HG02840 (cell line): ENCODE measurements at regions not wholly inside any gene's neighbourhood (a gene's known extent, or its start where the extent isn't known, plus 50 kb on each side); places are given as distances from the start of the nearest gene placed in this dataset.

Experiments
- ATAC-seq: cut with Tn5 transposase; IDR thresholded peaks from one replicate; pipeline ENCODE4 v1.9.1; 2021; ENCODE audit warnings: mild to moderate bottlenecking, moderate library complexity, moderate number of reproducible peaks; ENCODE audit not compliant: unreplicated experiment, low FRiP score

DNA sequence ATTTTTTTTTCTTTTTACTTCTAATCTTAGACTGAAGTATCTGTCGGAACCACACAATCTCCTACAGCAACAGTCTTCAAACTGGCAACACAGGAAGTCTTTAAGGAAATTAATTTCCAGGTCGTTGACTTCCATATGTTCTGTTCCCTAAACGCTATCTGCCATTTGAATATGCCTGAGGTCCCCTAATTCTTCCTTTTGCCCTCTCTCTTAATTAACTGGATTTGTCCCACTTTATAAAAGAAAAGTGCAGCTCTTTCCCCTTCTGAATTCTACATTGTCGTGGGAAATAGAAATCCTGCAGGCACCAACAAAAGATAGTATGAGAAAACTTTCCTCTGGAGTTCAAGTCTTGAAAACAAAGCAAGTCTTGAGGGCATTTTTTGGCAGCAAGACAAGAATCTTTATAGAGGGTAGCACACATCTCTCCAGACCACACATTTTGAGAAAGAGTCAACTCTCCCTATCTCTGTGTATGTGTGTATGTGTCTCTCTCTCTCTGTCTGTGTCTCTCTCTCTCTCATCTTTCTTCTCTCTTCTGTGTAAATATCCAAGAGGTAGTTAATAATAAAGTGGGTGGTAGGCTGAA is 879.8 kb downstream of the SOCS6 start:
- ATAC-seq, result no peak

DNA sequence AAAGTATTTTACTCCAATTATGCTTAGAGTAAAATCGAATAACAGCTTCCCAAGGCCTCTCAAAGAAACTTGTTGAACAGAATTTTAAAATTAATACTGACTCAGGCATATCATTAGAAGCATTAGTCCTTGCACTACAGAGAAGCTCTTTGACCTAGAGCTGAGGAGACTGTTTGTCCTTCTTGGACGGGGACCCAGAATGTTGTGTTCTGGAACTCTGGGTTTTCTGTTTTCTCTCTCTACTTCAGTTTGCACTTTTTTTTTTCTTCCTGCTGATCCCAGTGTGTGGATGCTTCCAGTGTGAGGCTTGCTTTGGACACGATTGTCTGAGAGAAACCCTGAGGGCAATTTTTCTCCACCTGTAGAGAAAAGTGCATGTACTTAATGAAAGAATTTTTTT is 847.6 kb downstream of the SOCS6 start:
- ATAC-seq, result no peak

DNA sequence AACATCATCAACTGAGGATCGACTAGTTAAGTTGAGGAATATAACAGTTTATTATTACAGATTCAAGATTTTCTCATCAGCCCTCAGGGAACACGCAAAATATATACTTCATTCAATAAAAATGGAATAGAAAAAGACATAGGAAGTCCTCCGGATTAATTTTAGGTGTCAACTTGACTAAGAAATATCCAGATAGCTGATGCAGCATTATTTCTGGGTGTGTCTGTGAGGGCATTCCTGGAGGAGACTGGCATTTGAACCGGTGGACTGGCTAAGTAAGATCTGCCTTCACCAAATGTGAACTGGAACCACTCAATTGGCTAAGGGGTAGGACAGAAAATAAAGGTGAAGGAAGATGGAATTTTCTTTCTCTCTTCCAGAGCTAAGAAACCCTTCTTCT is 845.3 kb downstream of the SOCS6 start:
- no peak for ATAC-seq

DNA sequence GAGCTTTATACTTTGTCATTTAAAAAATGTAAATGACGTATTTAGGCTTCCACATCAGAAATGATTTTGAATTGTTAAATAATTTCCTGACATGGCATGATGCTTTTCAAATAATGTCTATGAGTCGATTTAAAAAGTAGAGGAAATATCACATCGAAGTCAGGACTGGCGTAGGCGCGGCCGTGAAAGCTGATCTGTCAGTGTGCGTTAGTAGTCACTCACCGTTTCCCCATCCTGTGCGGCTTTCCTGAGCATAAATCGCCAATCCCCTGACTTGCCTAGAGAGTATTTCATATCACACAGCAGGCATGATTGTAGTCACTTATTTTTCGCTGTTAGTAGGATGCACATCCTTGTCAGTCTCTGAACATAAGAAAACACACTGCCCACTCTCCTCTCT is 843.1 kb downstream of the SOCS6 start:
- no peak for ATAC-seq

DNA sequence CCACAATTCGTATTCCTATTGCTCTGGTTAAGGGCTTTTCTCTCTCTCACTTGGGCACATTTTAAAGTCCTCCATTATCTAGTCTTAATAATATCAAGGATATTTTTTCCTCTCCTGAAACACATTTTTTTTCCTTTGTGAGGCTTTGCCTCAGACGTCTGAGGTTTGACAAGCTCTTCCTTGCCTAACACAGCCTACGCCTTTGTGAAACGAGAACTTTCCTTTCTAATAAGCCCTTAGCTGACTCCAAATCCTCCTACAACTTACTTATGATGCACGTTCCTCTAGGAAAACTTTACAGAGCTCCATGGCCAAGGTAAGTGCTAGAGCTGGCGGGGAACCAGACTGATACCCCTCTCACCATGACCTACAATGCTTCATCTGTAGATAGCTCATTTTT is 841.5 kb downstream of the SOCS6 start:
- no peak for ATAC-seq

DNA sequence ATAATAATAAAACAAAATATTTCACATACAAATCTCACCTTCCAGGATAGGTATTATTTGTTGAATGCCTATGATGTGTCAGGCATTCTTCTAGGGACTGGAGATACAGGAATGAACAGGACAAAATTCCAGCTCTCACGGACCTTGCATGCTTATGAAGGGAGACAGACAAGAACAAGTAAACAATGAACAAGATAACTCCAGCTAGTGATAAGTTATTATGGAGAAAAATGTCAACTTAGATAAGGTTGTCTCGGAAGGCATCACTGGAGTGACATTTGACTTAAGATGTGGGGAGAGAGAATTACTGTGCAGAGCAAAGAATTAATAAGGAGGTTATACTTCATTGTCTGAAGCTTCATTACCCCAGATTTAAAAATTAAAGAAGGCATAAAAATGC is 836.7 kb downstream of the SOCS6 start:
- no peak for ATAC-seq

DNA sequence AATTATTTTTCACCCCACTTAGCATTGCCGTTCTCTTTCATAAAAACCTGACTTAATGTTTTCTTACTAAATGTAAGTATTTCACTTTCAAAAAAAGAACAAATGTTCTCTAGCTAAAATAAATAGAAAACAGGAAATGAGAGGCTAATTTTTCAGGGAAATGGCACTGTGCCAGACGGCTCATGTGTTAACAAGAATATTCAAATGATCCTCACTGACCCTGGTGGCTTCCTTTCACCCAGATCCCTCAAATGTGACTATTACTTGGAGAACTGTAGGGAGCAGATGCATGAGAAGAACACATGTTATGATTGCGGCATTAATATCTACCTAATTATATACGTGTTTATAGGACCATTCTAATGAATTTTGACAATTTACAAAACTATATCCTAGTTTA is 827.7 kb downstream of the SOCS6 start:
- ATAC-seq, result no peak

DNA sequence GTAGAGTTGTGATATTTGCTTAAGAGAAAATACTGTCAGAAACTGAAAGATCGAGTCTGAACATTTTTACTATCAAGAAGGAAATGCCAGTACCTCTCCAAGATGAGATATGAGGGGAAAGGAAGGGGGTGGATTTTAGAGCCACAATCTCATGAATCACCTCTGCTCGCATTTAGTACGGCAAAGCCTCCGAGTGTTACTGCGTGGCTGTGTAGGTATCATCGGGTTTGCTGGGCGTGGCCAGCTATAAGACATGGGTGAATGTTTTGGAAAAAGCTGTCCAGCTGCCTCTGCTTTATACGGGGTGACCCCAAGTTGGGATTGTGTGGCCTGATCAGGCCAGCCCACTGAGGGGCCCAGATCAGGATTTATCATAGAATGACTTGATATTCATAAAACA is 826.4 kb downstream of the SOCS6 start:
- ATAC-seq, result no peak

DNA sequence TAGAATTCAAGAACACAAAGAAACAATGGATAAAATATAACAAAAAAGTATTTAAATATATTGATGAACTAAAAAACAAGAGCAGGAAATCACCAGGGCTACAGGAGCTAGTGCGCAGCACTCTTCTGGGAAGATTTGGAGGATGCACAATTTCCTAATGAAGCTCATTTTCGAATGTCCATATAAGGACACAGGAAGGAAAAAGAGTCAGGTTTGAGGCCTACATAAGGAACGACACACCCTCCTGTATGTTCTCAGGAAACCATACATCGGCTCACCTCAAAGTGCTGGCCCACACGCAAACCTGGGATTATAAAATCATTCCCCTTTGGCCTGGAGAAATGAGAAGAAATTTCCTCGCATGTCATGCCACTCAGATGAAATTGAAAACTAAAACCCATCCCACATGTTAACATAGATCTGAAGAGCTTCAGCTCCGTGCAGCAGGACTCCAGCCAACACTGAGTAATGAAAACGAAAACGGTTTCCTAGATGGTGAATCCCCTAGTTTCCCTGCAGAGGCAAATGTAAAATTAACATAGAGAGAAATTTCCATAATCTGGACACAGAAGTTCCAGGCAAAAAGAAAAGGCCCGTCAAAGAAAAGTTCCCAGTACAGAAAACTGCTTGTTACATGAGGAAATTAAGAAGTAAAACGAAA is 825.8 kb downstream of the SOCS6 start:
- no peak for ATAC-seq

DNA sequence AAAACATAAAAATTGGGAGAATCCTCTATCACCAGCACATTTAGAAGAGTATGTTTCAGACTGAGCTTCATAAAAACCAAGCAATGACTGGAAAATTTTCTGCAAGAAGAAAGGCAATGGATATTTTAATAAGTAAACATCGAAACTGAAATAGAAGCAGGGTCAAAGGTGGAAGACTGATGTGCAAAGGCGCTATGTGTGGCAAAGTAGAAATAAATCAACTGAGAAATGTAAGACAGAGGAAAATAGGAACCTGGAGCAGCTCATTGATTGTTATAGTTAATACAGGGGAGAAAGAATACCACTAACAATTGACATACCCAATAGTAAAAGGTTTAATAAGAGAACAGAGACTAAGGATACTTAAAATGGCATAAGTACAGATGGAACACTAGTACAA is 818.4 kb downstream of the SOCS6 start:
- ATAC-seq, result no peak

DNA sequence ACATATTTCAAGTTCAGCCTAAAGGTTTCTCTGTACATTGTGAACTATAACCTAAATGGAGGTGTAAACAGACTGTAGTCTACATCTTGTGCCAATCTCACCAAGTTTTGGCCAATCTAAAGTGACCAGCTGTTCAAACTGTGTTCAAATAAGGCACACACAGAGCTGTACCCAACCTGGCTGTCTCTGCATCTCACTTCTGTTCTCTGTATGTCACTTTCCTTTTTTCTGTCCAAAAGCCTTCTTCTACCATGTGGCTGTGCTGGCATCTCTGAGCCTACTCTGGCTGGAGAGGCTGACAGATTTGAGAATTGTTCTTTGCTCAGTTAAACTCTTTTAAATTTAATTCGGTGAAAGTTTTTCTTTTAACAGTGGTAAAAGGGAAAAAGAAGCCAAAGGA is 817.9 kb downstream of the SOCS6 start:
- ATAC-seq, result no peak

DNA sequence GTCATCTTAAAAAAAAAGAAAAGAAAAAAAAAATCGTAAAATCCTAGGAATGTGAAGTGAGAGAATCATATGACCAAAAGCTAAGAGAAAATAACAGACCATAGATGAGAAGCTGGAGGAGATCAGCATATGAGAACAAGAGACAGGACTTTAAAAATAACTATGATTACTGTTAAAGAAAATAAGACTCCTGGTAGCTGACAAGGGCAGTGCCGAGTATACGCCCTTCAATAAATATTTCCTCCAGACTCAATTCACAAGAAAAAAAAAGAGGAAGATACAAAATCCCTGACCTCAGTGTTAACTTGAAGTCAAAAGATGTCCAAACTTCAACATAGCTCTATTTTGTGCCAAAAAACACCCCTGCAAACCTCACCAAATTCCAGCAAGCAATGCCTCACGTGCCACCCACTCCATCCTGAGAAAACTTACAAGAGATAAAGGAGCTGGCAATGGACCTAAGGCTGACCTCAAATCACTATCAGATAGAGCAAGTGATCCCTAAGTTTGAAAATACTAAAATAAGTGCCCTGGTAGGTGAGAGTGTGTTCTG is 817.2 kb downstream of the SOCS6 start:
- ATAC-seq, result no peak

DNA sequence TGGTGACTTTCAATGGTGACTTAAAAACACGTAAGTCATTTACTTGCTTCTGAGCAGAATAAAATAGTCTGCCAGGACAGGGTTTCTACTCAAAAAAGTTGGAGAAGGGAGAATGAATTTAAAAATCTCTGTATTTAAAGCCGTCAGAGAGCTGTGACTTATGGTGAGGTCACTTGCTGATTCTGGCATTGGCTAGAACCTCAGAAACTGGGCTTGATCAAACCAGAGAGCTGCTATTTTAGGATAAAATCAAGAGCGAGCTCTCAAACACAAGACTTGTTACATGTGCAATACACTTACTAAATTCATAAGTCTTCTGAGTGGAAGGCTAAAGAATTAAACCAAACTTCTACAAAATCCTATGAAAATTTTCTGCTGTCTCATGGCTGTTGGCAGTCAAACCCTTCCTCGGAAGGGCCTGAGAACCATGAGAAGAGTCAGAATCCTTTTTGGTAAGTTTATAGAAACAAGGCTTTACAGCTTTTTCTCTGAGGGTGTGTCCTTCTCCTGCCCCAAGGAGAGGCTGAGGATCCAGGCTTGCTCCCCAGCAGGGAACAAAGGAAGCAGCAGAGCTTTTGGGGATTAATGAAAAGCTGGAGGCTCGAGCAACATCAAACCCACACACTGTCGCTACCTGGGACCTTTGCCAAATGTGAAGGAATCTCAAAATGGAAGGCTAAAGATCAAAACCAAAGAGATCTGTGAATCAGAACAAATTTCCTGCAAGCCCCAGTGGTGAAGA is 816.4 kb downstream of the SOCS6 start:
- no peak for ATAC-seq

DNA sequence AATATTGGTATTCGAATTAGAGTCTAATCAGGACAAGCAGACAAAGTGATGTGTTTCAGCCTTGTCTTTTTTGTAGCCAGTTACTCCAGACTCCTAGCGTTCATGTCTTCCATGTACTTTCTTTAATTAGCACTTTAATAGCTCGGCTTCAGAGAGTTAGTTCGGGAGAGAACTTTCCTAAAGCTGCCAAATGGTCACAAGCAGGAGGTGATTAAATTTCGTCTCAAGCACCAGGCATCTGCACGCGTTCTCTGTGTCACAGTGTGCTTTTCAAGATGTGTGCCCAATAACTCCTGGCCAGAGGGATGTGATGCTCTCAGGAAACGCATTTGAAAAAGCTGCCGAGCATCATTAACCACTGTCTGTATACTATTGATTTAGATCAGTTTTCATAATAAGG is 790.8 kb downstream of the SOCS6 start:
- no peak for ATAC-seq

DNA sequence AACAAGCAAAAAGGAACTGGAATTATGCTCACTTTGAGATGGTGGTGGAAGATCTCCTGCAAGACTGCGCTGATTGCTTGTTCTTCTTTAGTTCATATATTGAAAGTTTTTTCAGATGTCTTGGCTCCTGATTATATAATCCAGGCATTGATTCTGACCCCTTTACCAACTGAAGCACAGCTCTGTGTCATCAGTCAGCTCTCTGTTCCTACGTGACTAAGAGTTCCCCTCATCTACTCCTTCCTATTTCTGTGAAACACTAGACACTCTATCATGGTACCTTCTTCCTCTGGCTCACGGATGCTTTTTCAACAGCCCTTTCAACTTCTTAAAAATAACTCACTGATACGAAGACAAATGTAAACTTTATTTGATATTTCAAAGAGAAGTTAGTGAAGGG is 788.6 kb downstream of the SOCS6 start:
- no peak for ATAC-seq

DNA sequence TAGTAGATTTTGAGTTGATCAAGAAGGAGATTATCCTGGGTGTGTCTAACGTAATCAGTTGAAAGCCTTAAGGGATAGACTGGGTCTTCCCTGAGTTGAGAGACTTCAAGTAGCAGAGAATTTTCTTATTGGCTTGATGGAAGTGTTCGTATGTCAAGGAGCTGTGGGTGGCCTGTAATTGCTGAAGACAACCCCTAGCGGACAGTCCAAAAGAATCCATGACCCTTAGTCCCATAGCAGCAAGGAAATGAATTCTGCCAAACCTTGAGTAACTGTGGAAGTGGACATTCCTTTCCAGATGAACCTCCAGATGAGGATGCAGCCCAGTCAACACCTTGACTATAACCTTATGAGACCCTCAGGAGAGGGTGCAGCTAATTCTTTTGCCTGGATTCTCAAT is 786.3 kb downstream of the SOCS6 start:
- no peak for ATAC-seq

DNA sequence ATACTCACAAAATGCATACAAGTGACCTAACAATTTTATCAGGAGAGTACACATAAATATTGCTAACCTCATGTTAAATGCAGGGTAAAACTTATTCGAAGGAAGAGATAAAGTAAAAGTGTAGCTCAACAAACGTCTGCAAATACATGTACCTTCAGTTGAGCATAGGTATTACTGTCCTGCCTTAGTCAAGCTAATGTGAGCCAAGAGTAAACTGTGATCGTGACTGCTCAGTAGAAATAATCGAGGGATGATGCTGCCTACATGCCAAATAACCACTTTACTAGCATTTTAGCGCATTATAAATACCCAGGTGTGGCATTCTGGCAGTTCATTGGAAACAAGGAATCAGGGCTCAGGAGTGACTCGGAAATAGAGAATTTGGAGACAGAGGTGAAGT is 779.5 kb downstream of the SOCS6 start:
- no peak for ATAC-seq

DNA sequence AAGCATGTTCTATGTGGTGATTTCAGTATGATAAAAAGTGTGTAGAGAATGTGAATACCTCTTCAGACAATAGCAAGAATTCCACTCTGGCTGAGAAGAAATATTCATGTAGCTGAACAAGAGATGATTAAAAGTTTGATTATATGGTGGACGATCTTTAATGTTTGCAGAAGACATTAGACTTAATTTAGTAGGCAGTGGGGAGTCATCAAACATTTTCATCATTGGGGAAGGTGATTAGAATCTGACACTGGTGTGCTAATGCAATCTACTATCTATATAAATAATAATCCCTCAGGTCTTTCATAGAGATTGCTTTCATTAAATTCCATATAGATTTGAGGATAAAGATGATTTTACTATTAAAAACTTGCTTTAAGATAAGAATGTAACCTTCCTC is 761.0 kb downstream of the SOCS6 start:
- no peak for ATAC-seq

DNA sequence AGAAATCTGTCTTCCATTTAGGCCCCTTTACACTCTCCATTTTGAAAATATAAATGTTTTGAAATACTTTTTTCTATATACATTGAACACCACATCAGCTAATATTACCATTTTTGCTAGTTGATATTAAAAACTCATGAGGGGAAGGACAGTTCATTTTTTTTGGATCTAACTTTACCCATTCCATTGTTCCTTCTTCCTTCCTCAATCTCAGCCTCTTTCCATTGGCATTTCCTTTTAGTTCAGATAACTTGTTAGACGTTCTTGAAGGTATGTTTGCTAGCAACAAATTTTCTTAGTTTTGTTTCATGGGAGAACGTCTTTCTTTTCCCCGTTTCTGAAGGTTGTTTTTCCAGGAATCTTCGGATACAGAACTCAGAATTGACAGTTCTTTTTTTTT is 759.0 kb downstream of the SOCS6 start:
- ATAC-seq, result no peak

DNA sequence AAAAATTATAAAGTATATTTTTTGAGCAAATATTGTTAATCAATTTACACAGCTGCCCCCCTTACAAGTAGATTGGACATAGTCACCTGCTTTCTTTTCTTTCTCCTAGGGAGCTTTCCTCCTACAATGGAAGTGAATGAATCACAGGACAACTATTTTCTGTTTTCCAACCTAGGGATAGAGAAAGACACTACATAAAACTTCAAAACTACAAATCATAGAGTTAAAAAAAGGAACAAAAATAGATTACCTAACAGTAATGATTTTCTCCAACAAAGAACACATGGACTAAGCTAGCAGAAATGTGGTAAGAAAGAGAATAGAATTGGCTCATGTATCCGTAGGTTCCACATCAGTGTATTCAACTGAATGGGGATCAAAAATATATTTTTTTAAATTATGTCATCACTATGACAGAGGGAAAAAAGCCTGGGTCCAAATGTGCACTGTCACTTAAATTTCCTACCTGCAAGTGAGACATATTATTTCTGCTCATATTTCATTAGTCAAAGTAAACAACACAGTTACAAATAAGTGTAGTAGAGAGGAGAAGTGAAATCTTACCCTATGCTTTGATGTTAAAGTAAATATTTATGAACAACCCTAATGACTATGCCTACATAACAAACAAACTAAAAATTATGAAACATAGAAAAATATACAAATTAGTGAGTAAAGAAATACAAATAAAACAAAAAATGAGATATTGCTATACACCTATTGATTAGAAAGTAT is 756.7 kb downstream of the SOCS6 start:
- no peak for ATAC-seq

DNA sequence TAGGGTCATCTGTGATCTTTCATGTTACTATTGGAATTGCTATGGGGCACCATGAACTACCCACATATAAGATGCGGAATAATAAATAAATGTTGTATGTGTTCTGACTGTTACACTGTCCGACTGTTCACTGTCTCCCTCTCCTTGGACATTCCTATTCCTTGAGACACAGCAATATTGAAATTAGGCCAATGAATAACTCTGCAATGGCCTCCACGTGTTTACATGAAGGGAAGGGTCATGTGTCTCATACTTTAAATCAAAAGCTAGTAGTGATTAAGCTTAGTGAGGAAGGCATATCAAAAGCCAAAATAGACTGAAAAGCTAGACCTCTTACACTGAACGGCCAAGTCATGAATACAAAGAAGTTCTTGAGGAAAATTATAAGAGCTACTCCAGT is 751.3 kb downstream of the SOCS6 start:
- ATAC-seq, result no peak
